Thyroid gland (tissue), 4 donors: ENCODE measurements at regions not wholly inside any gene's neighbourhood (a gene's known extent, or its start where the extent isn't known, plus 50 kb on each side); places are given as distances from the start of the nearest gene placed in this dataset.

Experiments
- CTCF ChIP-seq, 6 experiments: fragments of 200-600 bp in 3 of 6; fragments of 450-650 bp in 3 of 6; sonication (generic) in 3 of 6; IDR thresholded peaks; one replicate each; pipeline ENCODE4 v1.5.1; 2016 to 2019; ENCODE audit warnings: antibody characterized with exemption in 6 of 6, mild to moderate bottlenecking in 2 of 6, inconsistent platforms in 1 of 6, moderate library complexity in 1 of 6
- POLR2A ChIP-seq, 2 donors: fragments of 450-650 bp; IDR thresholded peaks; one replicate each; pipeline ENCODE4 v1.6.1; 2017; ENCODE audit warnings: antibody characterized with exemption in 2 of 2, mild to moderate bottlenecking in 2 of 2, moderate library complexity in 1 of 2

- TF ChIP-seq CTCF (IDR thresholded peaks at IDR 0.05), result no peak
- no peak for TF ChIP-seq POLR2A (IDR thresholded peaks at IDR 0.05)
These were observed 307.9 kb upstream of the ZFP42 start for GRCh38 chr4:187687697-187688096.
